H1 (cell line): ENCODE measurements at regions not wholly inside any gene's neighbourhood (a gene's known extent, or its start where the extent isn't known, plus 50 kb on each side); places are given as distances from the start of the nearest gene placed in this dataset.

Experiments
- CTCF ChIA-PET: fragments of 300-600 bp; sonication (Branson Sonifier 250); formaldehyde crosslinking; loops from one replicate; lab custom pipeline; 2021; ENCODE audit not compliant: partially characterized antibody; lab: Charles Lee
- POLR2A ChIA-PET: fragments of 300-600 bp; sonication (Branson Sonifier 250); formaldehyde crosslinking; loops from one replicate; lab custom pipeline; 2021; ENCODE audit warnings: inconsistent platforms; ENCODE audit not compliant: partially characterized antibody; lab: Charles Lee
- DNase-seq, 2 experiments: peaks; one replicate each; pipeline versions ENCODE4 v3.0.0 to v3.0.0-alpha.2; 2010 to 2022; ENCODE audit warnings: low spot score in 2 of 2, low read depth in 1 of 2, mixed read lengths in 1 of 2
- FAIRE-seq: peaks from 2 replicates; lab custom pipeline; 2011; peaks lifted over from hg19 to GRCh38; lab: Jason Lieb, UNC
- H2AFZ ChIP-seq: 2 replicates; pipeline ENCODE4 v1.8.1; 2012; ENCODE audit warnings: low read length, inconsistent platforms
- H2AK5ac ChIP-seq: 2 replicates; pipeline ENCODE4 v1.6.1; 2013; ENCODE audit warnings: low read depth, low read length
- H2BK120ac ChIP-seq: replicated peaks from 2 replicates; pipeline ENCODE3; 2013; ENCODE audit warnings: low read depth, low read length, inconsistent platforms
- H2BK12ac ChIP-seq: 2 replicates; pipeline ENCODE4 v1.6.1; 2013; ENCODE audit warnings: low read depth, low read length
- H2BK15ac ChIP-seq: 2 replicates; pipeline ENCODE4 v1.6.1; 2013; ENCODE audit warnings: low read length
- H2BK20ac ChIP-seq: 2 replicates; pipeline ENCODE4 v1.6.1; 2013; ENCODE audit warnings: low read length
- H2BK5ac ChIP-seq: 2 replicates; pipeline ENCODE4 v1.6.1; 2013; ENCODE audit warnings: low read depth, low read length
- H3K14ac ChIP-seq: 2 replicates; pipeline ENCODE4 v1.6.1; 2013; ENCODE audit warnings: inconsistent platforms; ENCODE audit not compliant: insufficient read length
- H3K18ac ChIP-seq: 2 replicates; pipeline ENCODE4 v1.6.1; 2013; ENCODE audit warnings: low read length; ENCODE audit errors: extremely low read depth
- H3K23ac ChIP-seq: 2 replicates; pipeline ENCODE4 v1.6.1; 2013; ENCODE audit warnings: inconsistent platforms; ENCODE audit not compliant: insufficient read length
- H3K23me2 ChIP-seq: 2 replicates; pipeline ENCODE4 v1.6.1; 2013; ENCODE audit warnings: low read depth, low read length
- H3K27ac ChIP-seq: 2 replicates; pipeline ENCODE4 v1.6.1; 2011; ENCODE audit warnings: low read depth, low read length, inconsistent platforms
- H3K27me3 ChIP-seq, 4 experiments: replicated peaks in 1 of 4; 1 replicate in 1 of 4; 2 replicates in 3 of 4; pipeline versions ENCODE4 v1.6.1 to v1.8.1; 2011 to 2013; ENCODE audit warnings: low read length in 3 of 4, mild to moderate bottlenecking in 3 of 4, inconsistent platforms in 2 of 4, mixed read lengths in 2 of 4, moderate library complexity in 1 of 4; ENCODE audit not compliant: control insufficient read depth in 3 of 4, insufficient read depth in 3 of 4; ENCODE audit errors: extremely low read depth in 1 of 4
- H3K36me3 ChIP-seq, 4 experiments: 2 replicates each; pipeline versions ENCODE4 v1.6.1 to v1.8.1; 2011 to 2013; ENCODE audit warnings: mild to moderate bottlenecking in 4 of 4, low read length in 3 of 4, moderate library complexity in 2 of 4, control low read depth in 1 of 4, inconsistent platforms in 1 of 4; ENCODE audit not compliant: insufficient read depth in 4 of 4, control insufficient read depth in 2 of 4
- H3K4ac ChIP-seq: replicated peaks from 2 replicates; pipeline ENCODE3; 2013; ENCODE audit warnings: low read length, low read depth, mixed read lengths, inconsistent platforms; ENCODE audit not compliant: insufficient read length
- H3K4me1 ChIP-seq, 4 experiments: replicated peaks in 1 of 4; 1 replicate in 1 of 4; 2 replicates in 3 of 4; pipeline versions ENCODE4 v1.6.1 to v1.8.1; 2011 to 2013; ENCODE audit warnings: low read length in 3 of 4, inconsistent platforms in 2 of 4, mixed read lengths in 1 of 4; ENCODE audit not compliant: insufficient read depth in 4 of 4, control insufficient read depth in 3 of 4
- H3K4me2 ChIP-seq, 2 experiments: 2 replicates each; pipeline versions ENCODE4 v1.6.1 to v1.8.1; 2011 to 2013; ENCODE audit warnings: low read depth in 2 of 2, low read length in 2 of 2, control low read depth in 1 of 2, inconsistent platforms in 1 of 2, mild to moderate bottlenecking in 1 of 2; ENCODE audit not compliant: insufficient read depth in 1 of 2
- H3K4me3 ChIP-seq, 4 experiments: fragments of 200-600, 300-600 bp in 1 of 4; sonication (generic), shearing (Covaris generic), sonication (Bioruptor Twin) in 1 of 4; 2 replicates each; pipeline versions ENCODE4 v1.5.1 to v1.8.1; 2011 to 2016; ENCODE audit warnings: low read length in 4 of 4, low read depth in 3 of 4, control low read depth in 2 of 4, inconsistent platforms in 2 of 4, mild to moderate bottlenecking in 2 of 4, mixed read lengths in 1 of 4, moderate library complexity in 1 of 4; ENCODE audit not compliant: insufficient read depth in 2 of 4; ENCODE audit errors: extremely low read depth in 1 of 4
- H3K56ac ChIP-seq: replicated peaks from 2 replicates; pipeline ENCODE3; 2013; ENCODE audit warnings: low read depth, mild to moderate bottlenecking, mixed read lengths, low read length, inconsistent platforms; ENCODE audit not compliant: insufficient read length
- H3K79me1 ChIP-seq: 2 replicates; pipeline ENCODE4 v1.6.1; 2013; ENCODE audit warnings: low read depth, low read length, control low read depth
- H3K79me2 ChIP-seq, 2 experiments: 2 replicates each; pipeline versions ENCODE4 v1.6.1 to v1.8.1; 2012 to 2013; ENCODE audit warnings: low read length in 2 of 2, mild to moderate bottlenecking in 2 of 2, inconsistent platforms in 1 of 2; ENCODE audit not compliant: insufficient read depth in 2 of 2, control insufficient read depth in 1 of 2
- H3K9ac ChIP-seq, 4 experiments: replicated peaks in 1 of 4; 1 replicate in 1 of 4; 2 replicates in 3 of 4; pipeline versions ENCODE4 v1.6.1 to v1.8.1; 2011 to 2013; ENCODE audit warnings: low read depth in 3 of 4, low read length in 3 of 4, control low read depth in 2 of 4, mild to moderate bottlenecking in 2 of 4, moderate library complexity in 2 of 4, inconsistent platforms in 1 of 4; ENCODE audit errors: extremely low read depth in 1 of 4
- H3K9me3 ChIP-seq, 2 experiments: 2 replicates each; pipeline versions ENCODE4 v1.6.1 to v1.8.1; 2012 to 2013; ENCODE audit warnings: mild to moderate bottlenecking in 2 of 2, moderate library complexity in 2 of 2, control low read depth in 1 of 2, inconsistent platforms in 1 of 2, low read depth in 1 of 2, low read length in 1 of 2, mixed read lengths in 1 of 2; ENCODE audit not compliant: insufficient read depth in 2 of 2
- H4K20me1 ChIP-seq, 2 experiments: replicated peaks in 1 of 2; 2 replicates each; pipeline versions ENCODE3 to v1.8.1; 2011 to 2013; ENCODE audit warnings: inconsistent platforms in 2 of 2, low read length in 2 of 2, mild to moderate bottlenecking in 1 of 2; ENCODE audit not compliant: insufficient read depth in 2 of 2, control insufficient read depth in 1 of 2
- H4K5ac ChIP-seq: 2 replicates; pipeline ENCODE4 v1.6.1; 2013; ENCODE audit warnings: low read length, low read depth, mixed read lengths, inconsistent platforms; ENCODE audit not compliant: insufficient read length
- H4K8ac ChIP-seq: 2 replicates; pipeline ENCODE4 v1.8.0; 2013; ENCODE audit warnings: mild to moderate bottlenecking, moderate library complexity, low read length, inconsistent platforms; ENCODE audit not compliant: insufficient read depth; ENCODE audit errors: extremely low read depth
- H4K91ac ChIP-seq: replicated peaks from 2 replicates; pipeline ENCODE3; 2013; ENCODE audit warnings: low read length, mixed read lengths, inconsistent platforms; ENCODE audit not compliant: insufficient read length
- CBX5 ChIP-seq: fragments of 300-800, 300-1000 bp; sonication (generic); IDR thresholded peaks from 2 replicates; pipeline ENCODE4 v1.7.1; 2016; ENCODE audit warnings: antibody characterized with exemption, low read length, low read depth
- WGBS, 2 experiments: shearing (Covaris generic) in 1 of 2; methylation state at CpG; one replicate each; pipeline versions ENCODE4 v1.1.6 to v1.1.7; 2013 to 2015; ENCODE audit warnings: low lambda C conversion rate in 2 of 2, mixed read lengths in 2 of 2, inconsistent platforms in 1 of 2, low coverage in 1 of 2, missing lambda C conversion rate in 1 of 2; ENCODE audit not compliant: insufficient replicate concordance in 2 of 2, insufficient coverage in 1 of 2, insufficient read length in 1 of 2; ENCODE audit errors: extremely low coverage in 1 of 2, missing lambda C conversion rate in 1 of 2; 5-methylcytosine and 5-hydroxymethylcytosine counted together

- Histone ChIP-seq H4K91ac (no peak overlapping the region), H2AFZ (no peak overlapping the region), H3K79me1 (no peaks in the 10 kb centered on the region), H3K79me2 (no peaks in the 10 kb centered on the region), H2BK120ac (no peak overlapping the region), H2BK12ac (no peak overlapping the region), H3K23me2 (no peaks in the 10 kb centered on the region), H3K4me3 (no peak overlapping the region), H3K27me3 (no peaks in the 10 kb centered on the region), H2BK5ac (no peak overlapping the region), H3K4me1 (no peaks in the 10 kb centered on the region), H4K5ac (no peak overlapping the region), H4K8ac (no peak overlapping the region), H2AK5ac (no peak overlapping the region), H3K14ac (no peak overlapping the region), H3K18ac (no peak overlapping the region), H2BK20ac (no peak overlapping the region), H3K23ac (no peak overlapping the region), H3K4me2 (no peak overlapping the region), H3K56ac (no peak overlapping the region), H3K27ac (no peak overlapping the region), H4K20me1 (no peaks in the 10 kb centered on the region), H3K9ac (no peak overlapping the region), H3K4ac (no peak overlapping the region), H3K9me3 (peaks cover 16 to 19% of the 10 kb centered on the region in 2 experiments), H2BK15ac (no peak overlapping the region), H3K36me3 (no peaks in the 10 kb centered on the region)
- POLR2A ChIA-PET: no interaction called here
- CTCF ChIA-PET: interaction anchor here (0.8 kb wide), 1 partner anchor 58 kb away, joined by 3 read pairs; no protein-coding TSS in a partner anchor
- 93% methylated on average over 2 of the region's 2 CpGs; no CpG with 5 or more reads in 1 of the 2 experiments for WGBS, 2 experiments
- FAIRE-seq (no peak), DNase-seq (no peak)
- no peak for TF ChIP-seq CBX5
Observed at GRCh38 chr14:38063711-38064320, 143.9 kb upstream of the SSTR1 start.
